HG02623 (cell line): ENCODE measurements at regions not wholly inside any gene's neighbourhood (a gene's known extent, or its start where the extent isn't known, plus 50 kb on each side); places are given as distances from the start of the nearest gene placed in this dataset.

Experiments
- ATAC-seq: cut with Tn5 transposase; IDR thresholded peaks from one replicate; pipeline ENCODE4 v1.9.1; 2021; ENCODE audit warnings: moderate library complexity; ENCODE audit not compliant: unreplicated experiment

DNA sequence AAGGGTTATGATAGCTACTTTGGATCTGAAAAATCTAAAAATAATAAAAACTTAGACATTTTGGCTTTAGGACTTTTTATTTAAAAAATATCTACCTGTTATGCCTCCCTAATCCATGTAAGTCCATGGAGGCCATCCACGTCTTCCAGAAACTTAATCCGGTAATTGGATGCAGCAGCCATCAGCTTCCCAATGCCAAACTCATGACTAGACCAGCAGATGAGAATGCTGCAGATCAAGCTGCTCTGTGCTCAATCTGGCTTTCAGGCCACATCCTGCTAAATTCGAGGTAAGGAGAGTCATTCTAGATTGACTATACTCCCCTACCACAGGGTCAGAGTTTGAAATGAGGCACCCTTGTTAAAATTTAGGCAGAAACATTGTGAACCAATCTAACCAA is 168.5 kb upstream of the TCERG1L start:
- no peak for ATAC-seq

DNA sequence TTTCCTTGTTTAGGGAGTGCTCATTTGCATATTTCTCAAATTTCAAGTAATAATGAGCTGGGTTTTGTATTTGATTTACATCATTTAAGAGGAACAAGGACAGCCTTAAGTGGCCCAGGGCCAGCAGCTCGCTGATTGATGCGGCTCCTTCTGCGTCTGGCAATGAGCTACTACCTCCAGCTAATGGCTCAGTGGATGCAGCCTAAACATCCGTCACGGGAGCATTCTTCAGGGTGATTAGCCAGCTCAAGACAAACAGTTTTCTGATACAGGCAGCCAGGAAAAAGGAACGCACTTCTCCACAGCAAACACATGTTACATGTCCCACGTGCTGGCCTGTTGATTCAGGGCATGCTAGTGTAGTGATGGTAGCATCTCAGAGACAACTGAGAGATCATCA is 169.3 kb upstream of the TCERG1L start:
- ATAC-seq, result no peak

GRCh38 chr10:131485732-131486131 is 174.2 kb upstream of the TCERG1L start:
- ATAC-seq, result no peak

DNA sequence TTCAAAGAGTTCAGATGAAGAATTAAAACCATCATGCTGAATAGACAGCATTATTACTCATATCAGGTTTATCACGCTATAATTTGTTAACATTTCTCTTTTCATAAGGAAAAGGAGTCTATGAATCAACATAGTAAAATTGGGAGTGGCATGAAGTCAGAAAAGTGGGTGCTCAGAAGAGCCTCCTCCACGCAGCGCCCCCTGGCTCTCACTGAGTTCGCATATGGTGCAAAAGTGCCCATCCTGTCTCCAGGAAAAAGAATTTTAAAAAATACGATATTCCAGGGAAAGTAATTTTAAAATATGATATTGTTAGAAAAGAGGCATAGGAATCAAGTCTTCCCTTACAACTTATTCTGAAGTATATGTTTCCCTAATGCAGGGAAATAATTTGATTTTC is 176.3 kb upstream of the TCERG1L start:
- no peak for ATAC-seq

DNA sequence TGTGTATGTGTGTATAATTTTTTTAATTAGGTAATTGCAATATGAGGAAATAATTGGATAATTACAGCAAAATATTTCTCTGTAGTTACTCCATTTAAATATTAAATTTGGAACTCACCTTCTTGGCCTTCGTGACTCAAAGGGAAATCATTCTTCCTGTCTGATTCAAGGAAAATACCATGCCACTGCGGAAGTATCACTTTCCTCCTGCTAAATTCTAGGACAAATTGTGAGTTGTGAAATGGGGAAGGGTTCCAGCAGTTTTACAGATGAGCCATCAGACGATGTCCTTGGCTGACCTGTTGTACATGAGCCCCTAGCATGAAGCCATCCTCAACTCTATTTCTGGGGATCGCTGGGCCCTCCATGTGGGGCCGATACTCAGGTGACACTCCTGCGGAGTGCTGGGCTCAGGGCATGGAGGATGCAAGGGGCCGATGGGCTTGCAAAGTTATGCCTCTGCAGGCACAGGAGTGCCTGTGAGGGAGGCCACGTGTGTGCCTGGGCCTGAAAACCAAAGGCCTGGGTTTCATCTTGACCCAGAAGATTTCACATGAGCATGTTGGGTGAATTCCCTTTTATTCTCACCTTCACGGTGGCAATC is 179.6 kb upstream of the TCERG1L start:
- ATAC-seq, result no peak

- ATAC-seq, result no peak
Observed at GRCh38 chr10:131492211-131492857, 180.8 kb upstream of the TCERG1L start.

DNA sequence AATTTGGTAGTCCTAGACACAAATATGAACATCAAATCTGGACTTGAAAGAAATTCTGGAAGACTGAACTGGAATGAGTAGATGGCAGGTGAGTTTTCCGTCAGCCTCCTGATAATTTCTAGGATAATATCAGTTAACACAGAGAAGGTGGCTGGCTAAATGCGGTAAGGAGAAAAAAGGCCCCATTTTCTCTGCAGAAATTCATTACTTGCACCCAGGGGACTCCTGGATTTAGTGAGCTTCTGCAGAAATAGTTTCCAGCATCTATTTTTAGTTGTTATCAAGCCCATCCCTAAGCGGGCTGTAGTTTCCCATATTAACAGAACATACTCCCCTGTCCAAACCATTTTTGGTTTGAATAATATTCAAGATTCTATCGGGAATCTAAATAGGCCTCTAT is 181.9 kb upstream of the TCERG1L start:
- ATAC-seq, result no peak

GRCh38 chr10:131494451-131494850 is 182.9 kb upstream of the TCERG1L start:
- no peak for ATAC-seq

DNA sequence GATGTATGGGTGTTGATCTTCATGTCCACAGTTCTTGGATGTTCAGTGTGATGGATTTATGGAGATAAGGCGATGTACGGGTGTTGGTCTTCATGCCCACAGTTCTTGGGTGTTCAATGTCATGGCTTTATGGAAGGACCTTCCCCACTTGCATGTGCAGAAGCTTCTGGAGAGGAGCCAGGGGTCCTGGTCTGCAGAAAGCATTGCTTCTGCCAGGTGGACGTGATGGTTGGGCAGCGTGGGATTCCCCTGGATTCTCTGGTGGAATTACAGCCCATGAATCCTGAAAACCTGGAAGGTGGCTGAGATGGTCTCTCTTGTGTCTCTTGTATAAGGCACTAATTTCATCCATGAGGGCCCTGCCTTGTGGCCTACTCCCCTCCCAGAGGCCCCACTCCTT is 183.7 kb upstream of the TCERG1L start:
- no peak for ATAC-seq

- ATAC-seq, result no peak
Observed at GRCh38 chr10:131495892-131496291, 184.4 kb upstream of the TCERG1L start.

DNA sequence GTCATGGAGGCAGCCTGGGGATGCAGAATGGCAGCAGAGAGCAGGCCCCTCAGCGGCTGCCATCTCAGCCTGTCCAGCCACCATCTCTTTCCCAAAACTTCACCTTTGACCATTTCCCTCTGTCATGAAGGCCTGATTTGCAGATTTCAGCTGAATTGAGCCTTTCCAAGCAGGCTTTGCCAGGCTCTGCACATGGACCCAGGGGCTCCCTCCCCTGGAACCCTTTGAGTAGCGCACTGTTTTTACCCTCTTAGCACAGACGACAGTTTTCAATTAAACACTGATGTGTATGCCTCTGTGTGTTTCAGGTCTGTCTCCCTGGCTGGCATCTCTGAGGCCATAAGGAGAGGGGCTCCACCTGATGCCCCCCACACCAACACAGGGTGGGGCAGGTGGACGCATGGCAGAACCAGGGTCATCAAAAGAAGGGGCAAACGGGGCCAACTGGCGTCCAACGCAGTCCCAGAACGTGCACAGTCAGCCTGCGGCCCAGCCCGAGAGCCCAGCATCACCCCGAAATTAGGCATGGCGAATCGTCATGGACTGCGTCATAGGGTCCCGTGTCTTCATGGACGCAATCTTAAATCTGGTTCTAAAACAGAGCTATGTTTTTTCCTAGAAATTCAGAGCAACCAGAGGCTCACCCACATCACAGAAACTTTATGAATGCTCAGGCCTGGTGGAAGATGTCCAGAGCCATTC is 185.0 kb upstream of the TCERG1L start:
- ATAC-seq, result no peak

DNA sequence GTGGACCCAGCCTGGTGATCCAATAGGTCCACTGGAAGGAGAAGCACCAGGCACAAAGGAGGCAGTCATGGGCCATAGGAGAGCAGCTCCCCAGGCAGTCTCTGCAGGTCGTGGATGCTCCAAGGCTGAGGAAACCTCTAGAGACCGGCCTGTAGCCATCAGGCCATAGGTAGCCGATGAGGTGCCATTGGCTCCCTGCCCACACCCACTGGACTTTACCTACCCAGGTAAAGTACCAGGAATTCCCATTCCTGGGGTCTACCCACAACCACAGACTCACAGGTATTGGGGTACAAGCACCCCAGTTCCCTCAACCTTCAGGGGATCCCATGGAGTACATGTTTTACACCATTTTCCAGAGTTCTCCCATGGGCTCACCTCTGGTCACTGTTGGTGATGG is 188.0 kb upstream of the TCERG1L start:
- ATAC-seq, result no peak

DNA sequence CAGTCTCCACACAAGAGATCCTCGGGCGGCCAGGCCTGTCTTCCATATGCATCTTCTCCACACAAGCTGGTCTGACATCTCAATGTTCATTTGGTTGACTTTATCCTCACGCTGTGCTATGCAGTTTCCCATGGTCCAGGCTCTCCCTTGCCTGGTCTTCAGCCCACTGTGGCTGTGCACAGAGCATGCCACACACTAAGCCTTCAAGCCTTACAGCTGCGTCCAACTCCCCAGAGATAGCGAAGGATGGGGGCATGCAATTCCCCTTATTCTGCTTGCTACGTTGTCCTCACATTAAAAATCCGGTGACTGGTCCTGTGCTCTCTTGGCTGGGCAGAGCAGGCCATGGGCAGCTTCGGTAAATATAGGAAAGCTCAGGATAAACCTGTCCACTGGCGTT is 188.7 kb upstream of the TCERG1L start:
- ATAC-seq, result no peak

GRCh38 chr10:131500892-131501291 is 189.4 kb upstream of the TCERG1L start:
- no peak for ATAC-seq

DNA sequence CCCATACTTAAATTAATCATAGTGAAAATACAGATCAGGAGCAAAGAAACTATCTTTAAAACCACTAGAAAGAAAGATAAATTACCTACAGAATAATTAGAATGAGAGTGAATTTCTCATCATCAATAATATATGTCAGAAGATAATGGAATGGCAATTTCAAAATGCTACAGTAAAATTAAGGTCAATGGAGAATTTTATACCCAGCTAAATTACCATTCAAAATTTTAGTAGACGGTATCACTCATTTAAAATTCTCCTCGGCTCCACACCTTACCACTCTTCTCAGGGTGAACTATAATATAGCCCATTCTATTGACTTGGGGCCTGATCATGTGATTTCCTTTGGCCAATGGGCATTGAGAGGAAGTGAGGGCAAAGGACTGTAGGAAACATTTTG is 192.5 kb upstream of the TCERG1L start:
- ATAC-seq, result no peak

- no peak for ATAC-seq
Observed at GRCh38 chr10:131511391-131511790, 199.9 kb upstream of the TCERG1L start.

GRCh38 chr10:131512852-131513251 is 201.3 kb upstream of the TCERG1L start:
- no peak for ATAC-seq

GRCh38 chr10:131513445-131513844 is 201.9 kb upstream of the TCERG1L start:
- ATAC-seq, result no peak

DNA sequence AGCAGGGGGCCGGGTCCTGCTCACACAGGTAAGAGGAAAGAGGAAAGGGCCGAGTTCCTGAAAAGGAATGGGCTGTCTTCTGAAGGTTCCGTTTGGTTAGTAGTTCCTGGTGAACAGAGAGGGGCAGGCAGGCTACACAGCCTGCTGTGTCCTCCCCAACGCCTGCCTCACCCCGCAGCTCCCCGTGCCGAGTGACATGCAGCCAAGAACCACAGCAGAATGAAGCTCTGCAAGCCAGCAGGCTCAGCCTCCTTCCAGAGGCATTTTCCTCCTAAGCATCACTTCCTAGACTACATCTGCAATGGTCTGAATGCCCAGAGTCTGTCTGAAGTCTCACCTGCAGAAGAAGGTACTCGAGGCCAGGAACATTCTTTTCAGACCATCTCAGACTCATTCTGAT is 202.4 kb upstream of the TCERG1L start:
- ATAC-seq, result no peak

DNA sequence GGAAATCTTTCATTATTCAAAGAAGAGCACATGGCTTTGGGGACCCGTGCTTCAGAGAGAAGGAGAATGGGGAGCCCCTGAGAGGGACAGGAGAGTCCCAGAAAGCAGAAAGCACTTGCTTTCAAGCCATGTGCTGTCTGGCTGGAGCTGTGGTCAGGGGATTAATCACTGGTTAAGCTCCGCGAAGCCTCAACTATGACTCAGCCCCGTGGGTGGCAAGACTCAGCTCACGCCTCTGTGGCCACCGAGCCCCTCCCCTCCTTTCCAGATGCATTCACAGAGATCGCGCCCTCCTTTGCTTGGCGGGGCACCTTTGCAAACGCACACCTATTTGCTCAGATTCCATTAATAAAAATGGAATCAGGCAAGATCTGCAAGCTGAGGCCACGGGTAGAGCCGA is 202.9 kb upstream of the TCERG1L start:
- no peak for ATAC-seq

DNA sequence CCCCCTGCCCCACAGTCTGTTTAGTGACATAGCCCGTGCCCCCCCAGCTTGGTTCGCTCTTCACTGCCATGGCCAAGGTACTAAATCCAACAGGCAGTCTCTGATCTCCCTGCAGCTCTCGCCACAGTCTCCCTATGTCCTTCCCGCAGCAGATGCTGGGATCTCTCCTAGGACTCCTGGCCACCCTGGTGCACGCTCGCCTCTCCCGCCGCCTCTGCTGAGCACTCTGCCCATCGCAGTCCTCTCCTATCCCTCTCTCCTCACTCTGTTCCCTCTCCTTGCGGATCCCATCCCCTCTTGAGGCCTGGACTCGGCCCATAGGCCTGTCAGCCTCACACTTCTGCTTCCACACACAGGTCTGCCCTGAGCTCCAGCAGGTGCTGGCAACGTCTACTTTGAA is 204.8 kb upstream of the TCERG1L start:
- no peak for ATAC-seq

DNA sequence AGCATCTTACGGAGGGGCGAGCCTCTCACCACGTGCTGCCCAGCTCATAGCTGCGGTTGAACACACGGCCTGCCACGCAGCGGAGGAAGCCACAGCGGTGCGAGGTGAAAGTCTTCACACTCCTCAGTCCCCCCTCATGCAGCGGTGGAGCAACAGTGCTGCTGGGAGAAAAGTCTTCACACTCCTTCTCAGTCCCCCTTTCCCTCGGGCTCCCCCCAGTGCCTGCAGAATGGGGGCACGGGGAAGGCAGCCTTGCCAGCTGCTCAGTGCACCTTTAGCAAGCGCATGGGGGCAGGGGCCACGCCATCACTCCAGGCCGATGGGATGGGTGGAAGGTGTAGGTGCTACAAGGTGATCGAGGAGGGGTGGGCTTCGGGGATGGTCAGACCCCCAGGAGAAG is 206.3 kb upstream of the TCERG1L start:
- no peak for ATAC-seq
